Brain microvascular endothelial cell (primary cell): ENCODE measurements at regions not wholly inside any gene's neighbourhood (a gene's known extent, or its start where the extent isn't known, plus 50 kb on each side); places are given as distances from the start of the nearest gene placed in this dataset.
A peak's percentile ranks its signal among the peaks of the same experiment; 100 is the strongest.

Source experiments
- DNase-seq: peaks from one replicate; pipeline ENCODE4 v3.0.0-alpha.2; 2020
- H3K27ac ChIP-seq: fragments of 250-450 bp; sonication (Bioruptor Pico); 2 replicates; pipeline ENCODE4 v1.5.1; 2020; ENCODE audit warnings: mild to moderate bottlenecking, moderate library complexity
- H3K27me3 ChIP-seq: fragments of 250-450 bp; sonication (Bioruptor Pico); replicated peaks from 2 replicates; pipeline ENCODE4 v1.5.1; 2020; ENCODE audit warnings: mild to moderate bottlenecking
- H3K36me3 ChIP-seq: fragments of 250-450 bp; sonication (Bioruptor Pico); replicated peaks from 2 replicates; pipeline ENCODE4 v1.5.1; 2020; ENCODE audit warnings: mild to moderate bottlenecking
- H3K4me3 ChIP-seq: 2 replicates; pipeline ENCODE4 v1.5.1; 2011; ENCODE audit warnings: low read depth, mild to moderate bottlenecking, control low read depth, low read length, moderate library complexity
- in situ Hi-C: cut with HindIII; loops from 2 replicates; pipeline ENCODE4 v1.10.0; 2017; ENCODE audit warnings: low sequenced_read_pairs, low pct_ligation_motif_present
- TF ChIP-seq, protein P1 (sequence below): IDR thresholded peaks from 2 replicates; pipeline ENCODE4 v1.5.1; 2011; ENCODE audit warnings: low read depth, mild to moderate bottlenecking, moderate library complexity, low read length, control low read depth, inconsistent platforms; ENCODE audit errors: missing control alignments

DNA sequence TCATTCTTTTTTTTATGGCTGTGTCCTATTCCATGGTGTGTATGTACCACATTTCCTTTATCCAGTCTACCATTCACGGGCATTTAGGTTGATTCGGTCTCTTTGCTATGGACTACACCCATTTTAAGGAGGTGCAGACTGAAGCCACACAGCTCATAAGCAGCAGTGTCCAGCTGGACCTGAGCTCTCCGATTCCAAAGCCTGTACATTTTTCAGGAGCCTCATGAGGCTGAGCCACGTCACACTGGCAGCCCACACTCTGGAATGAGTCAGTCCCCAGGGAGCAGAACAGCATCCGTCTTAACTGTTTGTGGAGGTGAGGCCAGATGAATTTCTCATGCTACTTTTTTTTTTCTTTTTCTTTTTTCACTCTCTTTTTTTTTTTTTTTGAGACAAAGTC is 116.1 kb downstream of the C16orf95 start:
- TF ChIP-seq, protein P1, sequence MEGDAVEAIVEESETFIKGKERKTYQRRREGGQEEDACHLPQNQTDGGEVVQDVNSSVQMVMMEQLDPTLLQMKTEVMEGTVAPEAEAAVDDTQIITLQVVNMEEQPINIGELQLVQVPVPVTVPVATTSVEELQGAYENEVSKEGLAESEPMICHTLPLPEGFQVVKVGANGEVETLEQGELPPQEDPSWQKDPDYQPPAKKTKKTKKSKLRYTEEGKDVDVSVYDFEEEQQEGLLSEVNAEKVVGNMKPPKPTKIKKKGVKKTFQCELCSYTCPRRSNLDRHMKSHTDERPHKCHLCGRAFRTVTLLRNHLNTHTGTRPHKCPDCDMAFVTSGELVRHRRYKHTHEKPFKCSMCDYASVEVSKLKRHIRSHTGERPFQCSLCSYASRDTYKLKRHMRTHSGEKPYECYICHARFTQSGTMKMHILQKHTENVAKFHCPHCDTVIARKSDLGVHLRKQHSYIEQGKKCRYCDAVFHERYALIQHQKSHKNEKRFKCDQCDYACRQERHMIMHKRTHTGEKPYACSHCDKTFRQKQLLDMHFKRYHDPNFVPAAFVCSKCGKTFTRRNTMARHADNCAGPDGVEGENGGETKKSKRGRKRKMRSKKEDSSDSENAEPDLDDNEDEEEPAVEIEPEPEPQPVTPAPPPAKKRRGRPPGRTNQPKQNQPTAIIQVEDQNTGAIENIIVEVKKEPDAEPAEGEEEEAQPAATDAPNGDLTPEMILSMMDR = no peak
- H3K27ac ChIP-seq = peak overlapping the region; percentile 82
- no peaks in the 10 kb centered on the region for H3K27me3 ChIP-seq
- no peak overlapping the region for H3K4me3 ChIP-seq
- no peaks in the 10 kb centered on the region for H3K36me3 ChIP-seq
- in situ Hi-C loops = no loop called here
- DNase-seq = peak; percentile 99

DNA sequence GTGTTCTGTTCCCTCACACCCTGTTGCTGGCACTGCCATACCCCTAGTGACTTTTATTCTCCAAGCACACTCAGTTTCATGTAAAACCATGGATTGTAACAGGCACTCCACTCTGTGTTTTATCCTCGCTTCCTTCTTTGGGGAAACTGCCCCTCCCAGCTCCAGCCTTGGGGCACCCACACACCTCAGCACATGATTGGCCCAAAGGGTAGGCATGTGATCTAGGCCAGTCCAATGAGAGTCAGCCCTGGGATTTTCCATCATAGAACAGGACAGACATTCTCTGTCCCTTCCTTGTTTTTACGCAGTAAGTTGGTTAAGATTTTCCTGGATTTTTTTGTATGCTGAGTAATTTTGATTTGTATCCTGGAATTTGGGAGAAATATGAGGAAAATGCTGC is 115.4 kb downstream of the C16orf95 start:
- TF ChIP-seq, protein P1 = no peak

DNA sequence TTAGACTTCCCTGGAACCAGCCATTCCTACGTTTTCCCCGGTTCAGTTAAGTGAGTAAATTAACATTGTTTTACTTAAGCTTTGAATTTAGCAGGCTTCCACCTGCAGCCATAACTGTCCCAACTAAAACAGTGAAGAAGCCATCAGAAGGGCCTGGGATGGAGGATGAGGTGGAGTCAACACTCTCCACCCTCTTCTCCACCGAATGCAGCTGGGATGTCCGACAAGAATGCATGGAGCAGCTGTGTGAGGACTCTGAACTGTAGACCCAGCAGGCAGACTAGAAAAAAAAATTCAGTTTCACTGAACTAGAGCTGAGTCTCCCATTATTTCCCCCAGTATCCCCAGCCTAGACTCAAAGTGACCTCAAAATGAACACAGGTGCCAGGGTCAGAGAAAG is 114.8 kb downstream of the C16orf95 start:
- peak overlapping the region; percentile 82 for H3K27ac ChIP-seq
- peak; percentile 35 for DNase-seq

More for the DNA sequence above, 115.4 kb downstream of the C16orf95 start:
- Histone ChIP-seq H3K27ac (peak overlapping the region; percentile 82), H3K36me3 (no peaks in the 10 kb centered on the region), H3K27me3 (no peaks in the 10 kb centered on the region), H3K4me3 (no peak overlapping the region)
- in situ Hi-C loops = no loop called here
- peak; percentile 30 for DNase-seq

DNA sequence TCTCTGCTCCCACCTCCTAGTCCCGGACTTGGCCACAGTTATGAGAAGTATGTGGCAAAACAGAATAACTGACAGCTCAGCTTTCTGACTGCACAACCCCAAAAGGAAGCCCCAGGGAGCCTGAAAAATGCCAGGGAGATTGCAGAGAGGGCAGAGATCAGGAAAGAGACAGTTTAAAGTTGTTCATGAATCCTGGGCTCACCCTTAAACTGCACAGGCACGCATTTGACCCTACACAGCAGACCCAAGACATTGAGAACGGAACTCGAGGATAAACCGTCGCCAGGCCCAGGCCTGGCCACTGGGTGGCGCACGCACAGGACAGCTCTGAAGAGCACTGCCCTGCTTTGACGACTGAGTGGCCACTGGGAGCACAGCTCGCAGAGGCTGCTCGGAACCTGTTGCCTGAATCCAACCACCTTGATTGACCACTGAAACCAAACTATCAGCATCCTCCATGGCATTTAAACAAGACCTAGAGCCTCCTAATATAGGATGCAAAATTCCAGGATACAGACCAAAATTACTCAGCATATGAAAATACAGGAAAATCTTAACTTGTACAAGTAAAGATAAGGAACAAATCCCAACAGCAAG is 114.0 kb downstream of the C16orf95 start:
- DNase-seq = peak; percentile 91
- peak overlapping the region; percentile 20 for H3K4me3 ChIP-seq

More for the DNA sequence above, 114.8 kb downstream of the C16orf95 start:
- Histone ChIP-seq H3K36me3 (no peaks in the 10 kb centered on the region), H3K4me3 (no peak overlapping the region), H3K27me3 (no peaks in the 10 kb centered on the region)
- TF ChIP-seq, protein P1 = no peak
- in situ Hi-C loops = no loop called here

DNA sequence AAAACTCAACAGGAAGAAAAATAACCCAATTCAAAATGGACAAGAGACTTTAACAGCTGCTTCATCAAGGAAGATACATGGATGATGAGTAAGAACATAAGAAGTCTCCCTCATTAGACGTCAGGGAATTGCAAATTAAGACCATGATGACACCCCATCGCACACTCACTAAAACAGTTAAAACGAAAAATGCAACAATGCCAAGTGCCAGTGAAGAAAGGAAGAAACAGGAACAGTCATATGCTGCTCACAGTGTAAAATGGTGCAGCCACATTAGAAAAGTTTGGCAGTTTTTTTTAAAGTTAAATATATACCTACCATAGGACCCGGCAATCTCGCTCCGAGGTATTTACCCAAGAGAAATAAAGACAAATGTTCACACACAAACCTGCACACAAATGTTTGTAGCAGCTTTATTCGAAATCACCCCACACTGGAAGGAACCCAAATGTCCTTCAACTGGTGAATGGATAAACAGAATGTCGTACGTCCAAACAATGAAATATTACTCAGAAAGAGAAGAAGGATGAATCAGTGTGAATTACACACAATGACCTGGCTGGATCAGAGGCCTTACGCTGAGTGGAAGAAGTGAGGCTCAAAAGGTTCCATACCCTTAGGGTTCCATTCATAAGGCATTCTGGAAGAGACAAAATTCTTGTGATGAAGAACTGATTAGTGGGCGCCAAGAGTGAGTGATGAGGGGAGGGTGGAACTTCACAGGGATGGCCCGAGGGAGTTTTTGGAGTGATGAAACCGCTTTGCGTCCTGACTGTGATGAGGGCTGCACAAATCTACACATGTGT is 110.3 kb downstream of the C16orf95 start:
- Histone ChIP-seq H3K27ac (peak overlapping the region; percentile 82), H3K36me3 (no peaks in the 10 kb centered on the region), H3K27me3 (no peaks in the 10 kb centered on the region), H3K4me3 (no peak overlapping the region)
- in situ Hi-C loops = no loop called here
- peak; percentile 35 for DNase-seq
- TF ChIP-seq, protein P1 = no peak

More for the DNA sequence above, 114.0 kb downstream of the C16orf95 start:
- Histone ChIP-seq H3K27ac (peak overlapping the region; percentile 82), H3K27me3 (no peaks in the 10 kb centered on the region), H3K36me3 (no peaks in the 10 kb centered on the region)
- in situ Hi-C loops = no loop called here
- TF ChIP-seq, protein P1 = peak; percentile 100
